ENCODE measurements at regions not wholly inside any gene's neighbourhood (a gene's known extent, or its start where the extent isn't known, plus 50 kb on each side); places are given as distances from the start of the nearest gene placed in this dataset.

DNA sequence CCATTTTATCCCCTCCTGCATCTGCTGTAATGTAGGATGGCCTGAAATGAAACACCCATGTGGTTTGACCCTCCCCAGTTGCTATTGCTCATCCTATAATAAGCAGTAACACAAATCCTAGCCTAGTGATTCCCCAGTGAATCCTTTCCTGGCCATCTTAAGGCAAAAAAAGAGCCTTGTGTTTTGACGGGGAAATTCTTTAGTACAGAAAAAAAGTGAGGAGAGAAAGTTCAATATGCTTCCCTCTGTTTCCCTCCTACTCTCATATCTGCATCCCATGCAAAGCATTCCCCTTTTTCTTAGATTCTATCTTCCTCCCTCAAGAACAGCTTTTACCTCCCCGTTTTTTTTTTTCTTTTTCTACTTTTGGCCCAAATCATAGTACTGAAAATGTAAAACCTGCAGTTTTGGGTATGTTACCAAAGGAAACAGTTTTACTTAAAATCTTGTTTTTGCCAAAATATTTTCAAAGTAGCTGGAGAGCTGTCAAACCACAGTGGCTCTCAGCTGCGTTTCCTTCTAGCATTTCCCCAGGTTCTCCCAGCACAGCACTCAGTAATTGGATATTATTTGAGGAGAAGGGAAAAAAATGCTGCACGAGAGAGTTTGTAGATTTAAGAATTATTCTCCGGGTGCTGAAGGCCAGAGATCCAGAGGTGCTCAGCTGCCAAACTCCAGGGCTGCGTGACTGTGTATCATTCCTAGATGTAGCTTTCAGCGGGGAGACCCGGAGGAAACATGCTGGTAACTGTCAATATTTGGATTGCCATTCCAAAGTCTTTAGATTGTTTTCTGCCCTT, 321.4 kb downstream of the NPR3 start (continued):
- TF ChIP-seq, protein P1, sequence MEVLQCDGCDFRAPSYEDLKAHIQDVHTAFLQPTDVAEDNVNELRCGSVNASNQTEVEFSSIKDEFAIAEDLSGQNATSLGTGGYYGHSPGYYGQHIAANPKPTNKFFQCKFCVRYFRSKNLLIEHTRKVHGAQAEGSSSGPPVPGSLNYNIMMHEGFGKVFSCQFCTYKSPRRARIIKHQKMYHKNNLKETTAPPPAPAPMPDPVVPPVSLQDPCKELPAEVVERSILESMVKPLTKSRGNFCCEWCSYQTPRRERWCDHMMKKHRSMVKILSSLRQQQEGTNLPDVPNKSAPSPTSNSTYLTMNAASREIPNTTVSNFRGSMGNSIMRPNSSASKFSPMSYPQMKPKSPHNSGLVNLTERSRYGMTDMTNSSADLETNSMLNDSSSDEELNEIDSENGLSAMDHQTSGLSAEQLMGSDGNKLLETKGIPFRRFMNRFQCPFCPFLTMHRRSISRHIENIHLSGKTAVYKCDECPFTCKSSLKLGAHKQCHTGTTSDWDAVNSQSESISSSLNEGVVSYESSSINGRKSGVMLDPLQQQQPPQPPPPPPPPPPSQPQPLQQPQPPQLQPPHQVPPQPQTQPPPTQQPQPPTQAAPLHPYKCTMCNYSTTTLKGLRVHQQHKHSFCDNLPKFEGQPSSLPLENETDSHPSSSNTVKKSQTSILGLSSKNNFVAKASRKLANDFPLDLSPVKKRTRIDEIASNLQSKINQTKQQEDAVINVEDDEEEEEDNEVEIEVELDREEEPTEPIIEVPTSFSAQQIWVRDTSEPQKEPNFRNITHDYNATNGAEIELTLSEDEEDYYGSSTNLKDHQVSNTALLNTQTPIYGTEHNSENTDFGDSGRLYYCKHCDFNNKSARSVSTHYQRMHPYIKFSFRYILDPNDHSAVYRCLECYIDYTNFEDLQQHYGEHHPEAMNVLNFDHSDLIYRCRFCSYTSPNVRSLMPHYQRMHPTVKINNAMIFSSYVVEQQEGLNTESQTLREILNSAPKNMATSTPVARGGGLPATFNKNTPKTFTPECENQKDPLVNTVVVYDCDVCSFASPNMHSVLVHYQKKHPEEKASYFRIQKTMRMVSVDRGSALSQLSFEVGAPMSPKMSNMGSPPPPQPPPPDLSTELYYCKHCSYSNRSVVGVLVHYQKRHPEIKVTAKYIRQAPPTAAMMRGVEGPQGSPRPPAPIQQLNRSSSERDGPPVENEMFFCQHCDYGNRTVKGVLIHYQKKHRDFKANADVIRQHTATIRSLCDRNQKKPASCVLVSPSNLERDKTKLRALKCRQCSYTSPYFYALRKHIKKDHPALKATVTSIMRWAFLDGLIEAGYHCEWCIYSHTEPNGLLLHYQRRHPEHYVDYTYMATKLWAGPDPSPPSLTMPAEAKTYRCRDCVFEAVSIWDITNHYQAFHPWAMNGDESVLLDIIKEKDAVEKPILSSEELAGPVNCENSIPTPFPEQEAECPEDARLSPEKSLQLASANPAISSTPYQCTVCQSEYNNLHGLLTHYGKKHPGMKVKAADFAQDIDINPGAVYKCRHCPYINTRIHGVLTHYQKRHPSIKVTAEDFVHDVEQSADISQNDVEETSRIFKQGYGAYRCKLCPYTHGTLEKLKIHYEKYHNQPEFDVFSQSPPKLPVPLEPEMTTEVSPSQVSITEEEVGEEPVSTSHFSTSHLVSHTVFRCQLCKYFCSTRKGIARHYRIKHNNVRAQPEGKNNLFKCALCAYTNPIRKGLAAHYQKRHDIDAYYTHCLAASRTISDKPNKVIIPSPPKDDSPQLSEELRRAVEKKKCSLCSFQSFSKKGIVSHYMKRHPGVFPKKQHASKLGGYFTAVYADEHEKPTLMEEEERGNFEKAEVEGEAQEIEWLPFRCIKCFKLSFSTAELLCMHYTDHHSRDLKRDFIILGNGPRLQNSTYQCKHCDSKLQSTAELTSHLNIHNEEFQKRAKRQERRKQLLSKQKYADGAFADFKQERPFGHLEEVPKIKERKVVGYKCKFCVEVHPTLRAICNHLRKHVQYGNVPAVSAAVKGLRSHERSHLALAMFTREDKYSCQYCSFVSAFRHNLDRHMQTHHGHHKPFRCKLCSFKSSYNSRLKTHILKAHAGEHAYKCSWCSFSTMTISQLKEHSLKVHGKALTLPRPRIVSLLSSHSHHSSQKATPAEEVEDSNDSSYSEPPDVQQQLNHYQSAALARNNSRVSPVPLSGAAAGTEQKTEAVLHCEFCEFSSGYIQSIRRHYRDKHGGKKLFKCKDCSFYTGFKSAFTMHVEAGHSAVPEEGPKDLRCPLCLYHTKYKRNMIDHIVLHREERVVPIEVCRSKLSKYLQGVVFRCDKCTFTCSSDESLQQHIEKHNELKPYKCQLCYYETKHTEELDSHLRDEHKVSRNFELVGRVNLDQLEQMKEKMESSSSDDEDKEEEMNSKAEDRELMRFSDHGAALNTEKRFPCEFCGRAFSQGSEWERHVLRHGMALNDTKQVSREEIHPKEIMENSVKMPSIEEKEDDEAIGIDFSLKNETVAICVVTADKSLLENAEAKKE (CRISPR knock-in tag; IDR thresholded peaks at IDR 0.05), result no peak

DNA sequence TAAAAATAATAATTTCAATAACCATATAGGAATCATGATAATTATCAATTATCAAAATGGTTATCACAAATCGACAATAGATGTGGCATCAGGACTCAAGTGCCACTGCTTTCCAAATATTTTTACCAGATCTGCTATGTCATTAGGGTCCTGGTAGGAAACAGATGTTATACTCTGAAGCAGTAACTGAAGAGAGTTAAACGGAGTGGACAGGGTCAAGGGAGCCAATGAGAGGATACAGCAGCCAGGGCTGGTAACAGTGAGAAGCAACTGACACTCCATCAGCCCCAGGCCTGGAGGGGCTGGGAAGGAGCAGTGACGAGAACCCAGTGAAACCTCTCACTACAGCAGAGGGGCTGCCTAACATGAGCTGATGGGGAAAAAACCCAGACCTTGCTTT, 322.4 kb downstream of the NPR3 start:
- no peaks in the 10 kb centered on the region; the same call in 1 of the 2 replicates for H3K9me2 ChIP-seq (ENCODE audit: insufficient read depth)
- H3K27ac ChIP-seq (ENCODE audit: low read depth), result no peak overlapping the region
- H3F3A ChIP-seq (replicated peaks; ENCODE audit: low read depth), result no peaks in the 10 kb centered on the region
- no peak overlapping the region for H3K27ac Mint-ChIP-seq
- H3K4me1 Mint-ChIP-seq, result no peaks in the 10 kb centered on the region
- H2AFZ ChIP-seq, result no peak overlapping the region
- H3K4me2 ChIP-seq, result no peak overlapping the region
- H3K4me1 ChIP-seq (ENCODE audit: insufficient read depth), result no peaks in the 10 kb centered on the region
- no peak for ATAC-seq
- H3K36me3 Mint-ChIP-seq (ENCODE audit: low read depth), result no peaks in the 10 kb centered on the region
- H4K20me1 ChIP-seq (replicated peaks; ENCODE audit: insufficient read depth), result no peaks in the 10 kb centered on the region
- no peak for TF ChIP-seq JUNB (IDR thresholded peaks at IDR 0.05; ENCODE audit: unreplicated experiment)
- TF ChIP-seq, protein P1 (CRISPR knock-in tag; IDR thresholded peaks at IDR 0.05), result no peak
- no peak for TF ChIP-seq STAT1 (IDR thresholded peaks at IDR 0.05; ENCODE audit: unreplicated experiment)
- TF ChIP-seq, protein P2, sequence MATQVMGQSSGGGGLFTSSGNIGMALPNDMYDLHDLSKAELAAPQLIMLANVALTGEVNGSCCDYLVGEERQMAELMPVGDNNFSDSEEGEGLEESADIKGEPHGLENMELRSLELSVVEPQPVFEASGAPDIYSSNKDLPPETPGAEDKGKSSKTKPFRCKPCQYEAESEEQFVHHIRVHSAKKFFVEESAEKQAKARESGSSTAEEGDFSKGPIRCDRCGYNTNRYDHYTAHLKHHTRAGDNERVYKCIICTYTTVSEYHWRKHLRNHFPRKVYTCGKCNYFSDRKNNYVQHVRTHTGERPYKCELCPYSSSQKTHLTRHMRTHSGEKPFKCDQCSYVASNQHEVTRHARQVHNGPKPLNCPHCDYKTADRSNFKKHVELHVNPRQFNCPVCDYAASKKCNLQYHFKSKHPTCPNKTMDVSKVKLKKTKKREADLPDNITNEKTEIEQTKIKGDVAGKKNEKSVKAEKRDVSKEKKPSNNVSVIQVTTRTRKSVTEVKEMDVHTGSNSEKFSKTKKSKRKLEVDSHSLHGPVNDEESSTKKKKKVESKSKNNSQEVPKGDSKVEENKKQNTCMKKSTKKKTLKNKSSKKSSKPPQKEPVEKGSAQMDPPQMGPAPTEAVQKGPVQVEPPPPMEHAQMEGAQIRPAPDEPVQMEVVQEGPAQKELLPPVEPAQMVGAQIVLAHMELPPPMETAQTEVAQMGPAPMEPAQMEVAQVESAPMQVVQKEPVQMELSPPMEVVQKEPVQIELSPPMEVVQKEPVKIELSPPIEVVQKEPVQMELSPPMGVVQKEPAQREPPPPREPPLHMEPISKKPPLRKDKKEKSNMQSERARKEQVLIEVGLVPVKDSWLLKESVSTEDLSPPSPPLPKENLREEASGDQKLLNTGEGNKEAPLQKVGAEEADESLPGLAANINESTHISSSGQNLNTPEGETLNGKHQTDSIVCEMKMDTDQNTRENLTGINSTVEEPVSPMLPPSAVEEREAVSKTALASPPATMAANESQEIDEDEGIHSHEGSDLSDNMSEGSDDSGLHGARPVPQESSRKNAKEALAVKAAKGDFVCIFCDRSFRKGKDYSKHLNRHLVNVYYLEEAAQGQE (IDR thresholded peaks at IDR 0.05; ENCODE audit: unreplicated experiment), result no peak
- no peak overlapping the region for H3K4me3 ChIP-seq
- no peaks in the 10 kb centered on the region for H3K27me3 ChIP-seq (ENCODE audit: insufficient read depth)
- peaks cover 5% of the 10 kb centered on the region for H3K27me3 Mint-ChIP-seq (ENCODE audit: insufficient read depth, low read depth, poor library complexity)
- H3K36me3 ChIP-seq (ENCODE audit: insufficient read depth), result no peaks in the 10 kb centered on the region
- DNase-seq (ENCODE audit: low spot score), result no peak
- no peaks in the 10 kb centered on the region for H3K79me2 ChIP-seq (replicated peaks; ENCODE audit: insufficient read depth)
- H3K9me3 Mint-ChIP-seq, result no peaks in the 10 kb centered on the region
- no peak overlapping the region for H3K4me3 Mint-ChIP-seq

Data from GM23338 (cell line).